Vagina (tissue), 2 donors: ENCODE measurements at regions not wholly inside any gene's neighbourhood (a gene's known extent, or its start where the extent isn't known, plus 50 kb on each side); places are given as distances from the start of the nearest gene placed in this dataset.
"Not testable (repeated sequence)": the region's sequence is repeated elsewhere in the genome, so short reads cannot be mapped to it uniquely, and the experiment has no call there.

Experiments used
- DNase-seq, 2 donors: peaks; one replicate each; pipeline ENCODE4 v3.0.0-alpha.2; 2017; ENCODE audit errors: extremely low spot score in 2 of 2
- H3K27ac ChIP-seq: fragments of 200-600 bp; sonication (generic); one replicate; pipeline ENCODE4 v1.5.1; 2019
- H3K27me3 ChIP-seq: fragments of 200-600 bp; sonication (generic); one replicate; pipeline ENCODE4 v1.5.1; 2019
- H3K36me3 ChIP-seq, 2 donors: fragments of 200-600 bp; sonication (generic); one replicate each; pipeline ENCODE4 v1.5.1; 2017 to 2019
- H3K4me1 ChIP-seq: fragments of 200-600 bp; sonication (generic); one replicate; pipeline ENCODE4 v1.5.1; 2019
- H3K4me3 ChIP-seq, 2 donors: fragments of 200-600 bp; sonication (generic); 1 replicate in 1 of 2; 2 replicates in 1 of 2; pipeline ENCODE4 v1.5.1; 2016 to 2019
- H3K9me3 ChIP-seq: fragments of 200-600 bp; sonication (generic); one replicate; pipeline ENCODE4 v1.5.1; 2019
- intact Hi-C: fragments of 100-400 bp; cut with DNase I; formaldehyde crosslinking; loops from one replicate; pipeline ENCODE4 v1.15.1; 2023

- DNase-seq, result peak; percentile 55 to 92
Measured at GRCh38 chr1:181247-182216, 269.9 kb downstream of the OR4F29 start.

DNA sequence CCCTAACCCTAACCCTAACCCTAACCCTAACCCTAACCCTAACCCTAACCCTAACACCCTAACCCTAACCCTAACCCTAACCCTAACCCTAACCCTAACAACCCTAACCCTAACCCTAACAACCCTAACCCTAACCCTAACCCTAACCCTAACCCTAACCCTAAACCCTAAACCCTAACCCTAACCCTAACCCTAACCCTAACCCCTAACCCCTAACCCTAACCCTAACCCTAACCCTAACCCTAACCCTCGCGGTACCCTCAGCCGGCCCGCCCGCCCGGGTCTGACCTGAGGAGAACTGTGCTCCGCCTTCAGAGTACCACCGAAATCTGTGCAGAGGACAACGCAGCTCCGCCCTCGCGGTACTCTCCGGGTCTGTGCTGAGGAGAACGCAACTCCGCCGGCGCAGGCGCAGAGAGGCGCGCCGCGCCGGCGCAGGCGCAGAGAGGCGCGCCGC lies 270.7 kb downstream of the OR4F29 start:
- H3K4me1 ChIP-seq, intact Hi-C loops, H3K9me3 ChIP-seq, H3K36me3 ChIP-seq, H3K27ac ChIP-seq, H3K4me3 ChIP-seq, H3K27me3 ChIP-seq: not testable (repeated sequence)
- DNase-seq, result peak in 1 of 2 donors; percentile 22

More at GRCh38 chr1:181247-182216, 269.9 kb downstream of the OR4F29 start:
- intact Hi-C loops, H3K4me3 ChIP-seq, H3K36me3 ChIP-seq, H3K27me3 ChIP-seq, H3K4me1 ChIP-seq, H3K27ac ChIP-seq, H3K9me3 ChIP-seq: not testable (repeated sequence)

DNA sequence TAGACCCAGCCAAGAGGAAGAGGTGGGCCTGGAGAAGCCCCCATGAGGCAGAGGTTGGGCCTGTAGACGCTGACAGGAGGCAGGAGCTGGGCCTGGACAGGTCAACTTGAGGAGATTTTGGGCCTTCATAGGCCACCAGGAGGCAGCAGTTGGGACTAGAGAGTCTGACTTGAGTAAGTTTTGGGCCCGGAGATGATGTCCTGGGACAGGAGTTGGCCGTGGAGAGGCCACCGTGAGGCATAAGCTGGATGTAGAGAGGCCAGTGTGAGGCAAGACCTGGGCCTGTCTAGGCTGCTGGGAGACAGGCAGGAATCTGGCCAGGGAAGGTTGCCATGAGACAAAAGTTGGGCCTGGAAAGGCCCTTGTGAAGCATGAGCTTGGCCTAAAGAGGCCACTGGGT lies 312.6 kb downstream of the OR4F29 start:
- H3K27ac ChIP-seq, H3K9me3 ChIP-seq, H3K4me1 ChIP-seq, H3K27me3 ChIP-seq, H3K4me3 ChIP-seq, intact Hi-C loops, H3K36me3 ChIP-seq, DNase-seq: not testable (repeated sequence)

DNA sequence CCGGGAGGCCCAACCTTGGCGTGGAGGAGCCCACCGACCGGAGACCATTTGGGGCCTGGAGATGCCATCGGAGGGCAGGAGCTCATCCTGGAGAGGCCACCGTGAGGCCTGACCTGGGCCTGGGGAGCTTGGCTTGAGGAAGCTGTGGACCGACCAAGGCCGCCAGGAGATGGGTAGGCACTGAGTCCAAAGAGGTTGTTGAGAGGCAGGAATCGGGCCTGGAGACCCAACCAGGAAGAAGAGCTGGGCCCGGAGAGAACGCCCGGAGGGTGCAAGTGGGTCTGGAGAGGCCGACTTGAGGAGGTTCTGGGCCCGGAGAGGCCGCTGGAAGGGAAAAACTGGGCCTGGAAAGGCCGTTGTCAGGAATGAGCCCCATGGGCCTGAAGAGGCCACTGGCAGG lies 313.8 kb downstream of the OR4F29 start:
- H3K27me3 ChIP-seq, H3K9me3 ChIP-seq, H3K27ac ChIP-seq, DNase-seq, intact Hi-C loops, H3K36me3 ChIP-seq, H3K4me1 ChIP-seq, H3K4me3 ChIP-seq: not testable (repeated sequence)

DNA sequence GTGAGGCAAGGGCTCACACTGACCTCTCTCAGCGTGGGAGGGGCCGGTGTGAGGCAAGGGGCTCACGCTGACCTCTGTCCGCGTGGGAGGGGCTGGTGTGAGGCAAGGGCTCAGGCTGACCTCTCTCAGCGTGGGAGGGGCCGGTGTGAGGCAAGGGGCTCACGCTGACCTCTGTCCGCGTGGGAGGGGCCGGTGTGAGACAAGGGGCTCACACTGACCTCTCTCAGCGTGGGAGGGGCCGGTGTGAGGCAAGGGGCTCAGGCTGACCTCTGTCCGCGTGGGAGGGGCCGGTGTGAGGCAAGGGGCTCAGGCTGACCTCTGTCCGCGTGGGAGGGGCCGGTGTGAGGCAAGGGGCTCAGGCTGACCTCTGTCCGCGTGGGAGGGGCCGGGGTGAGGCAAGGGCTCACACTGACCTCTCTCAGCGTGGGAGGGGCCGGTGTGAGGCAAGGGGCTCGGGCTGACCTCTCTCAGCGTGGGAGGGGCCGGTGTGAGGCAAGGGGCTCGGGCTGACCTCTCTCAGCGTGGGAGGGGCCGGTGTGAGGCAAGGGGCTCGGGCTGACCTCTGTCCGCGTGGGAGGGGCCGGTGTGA lies 315.0 kb downstream of the OR4F29 start:
- H3K4me1 ChIP-seq, H3K36me3 ChIP-seq, H3K27ac ChIP-seq, H3K4me3 ChIP-seq, H3K27me3 ChIP-seq, DNase-seq, intact Hi-C loops, H3K9me3 ChIP-seq: not testable (repeated sequence)

DNA sequence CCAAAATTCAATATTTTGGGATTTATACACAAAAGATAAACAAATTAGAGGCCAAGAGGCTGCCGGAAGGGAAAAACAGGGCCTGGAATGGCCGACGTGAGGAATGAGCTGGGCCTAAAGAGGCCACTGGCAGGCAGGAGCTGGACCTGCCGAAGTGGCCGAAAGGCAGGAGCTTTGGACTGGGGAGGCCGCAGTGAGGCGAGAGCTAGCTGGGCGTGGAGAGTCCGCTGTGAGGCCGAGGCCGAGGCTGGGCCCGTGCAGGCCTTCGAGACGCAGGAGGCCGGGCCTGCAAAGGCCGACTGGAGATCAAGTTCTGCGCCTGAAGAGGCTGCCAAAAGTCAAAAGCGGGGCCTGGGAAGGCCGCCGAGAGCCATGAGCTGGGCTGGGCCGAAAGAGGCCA lies 316.5 kb downstream of the OR4F29 start:
- H3K27me3 ChIP-seq, result not testable (repeated sequence)

DNA sequence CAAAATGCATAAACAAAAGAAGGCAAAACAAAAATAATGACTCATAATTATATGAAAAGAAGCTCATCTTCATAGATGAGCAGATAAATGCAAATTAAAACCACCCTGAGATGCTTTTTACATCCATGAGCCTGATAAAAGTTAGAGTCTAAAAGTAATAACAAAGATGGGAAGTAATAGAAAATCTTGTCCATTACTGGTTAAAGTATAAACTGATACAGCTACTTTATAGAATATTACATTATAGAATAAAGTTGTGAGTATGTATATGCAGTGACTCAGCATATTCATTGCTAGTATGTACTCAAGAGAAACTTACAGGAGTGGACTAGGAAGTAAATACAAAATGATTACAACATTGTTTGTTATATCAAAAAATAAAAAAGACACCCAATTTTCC lies 333.0 kb downstream of the OR4F29 start:
- H3K9me3 ChIP-seq, H3K4me1 ChIP-seq, H3K36me3 ChIP-seq, H3K27ac ChIP-seq, intact Hi-C loops, H3K27me3 ChIP-seq, DNase-seq, H3K4me3 ChIP-seq: not testable (repeated sequence)

More for the DNA sequence above, 316.5 kb downstream of the OR4F29 start:
- DNase-seq, H3K36me3 ChIP-seq, H3K9me3 ChIP-seq, H3K4me1 ChIP-seq, H3K27ac ChIP-seq, H3K4me3 ChIP-seq, intact Hi-C loops: not testable (repeated sequence)

DNA sequence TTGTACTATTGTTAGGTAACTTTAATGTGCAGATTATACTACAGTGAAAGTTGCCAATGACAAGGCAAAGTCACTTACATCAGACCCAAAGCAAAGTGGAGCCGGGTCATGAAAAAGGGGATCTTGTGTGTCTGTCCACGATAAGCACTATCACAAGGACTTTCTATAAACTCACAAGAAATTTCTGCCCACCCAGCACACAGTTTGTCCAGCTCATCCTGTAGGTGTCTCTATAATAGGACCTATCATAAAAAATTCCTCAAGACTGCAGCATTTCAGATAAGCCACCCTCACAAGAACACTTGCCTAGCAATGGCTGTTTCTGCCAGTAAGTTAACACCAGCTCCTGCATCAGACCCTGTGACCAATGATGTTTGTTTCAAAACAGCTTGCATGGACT lies 335.9 kb downstream of the OR4F29 start:
- H3K27me3 ChIP-seq, H3K4me1 ChIP-seq, H3K9me3 ChIP-seq, H3K4me3 ChIP-seq, DNase-seq, H3K36me3 ChIP-seq, H3K27ac ChIP-seq, intact Hi-C loops: not testable (repeated sequence)

GRCh38 chr1:104776-105175 lies 346.7 kb downstream of the OR4F29 start:
- intact Hi-C loops, H3K4me1 ChIP-seq, H3K36me3 ChIP-seq, H3K27me3 ChIP-seq, DNase-seq, H3K27ac ChIP-seq, H3K4me3 ChIP-seq, H3K9me3 ChIP-seq: not testable (repeated sequence)

GRCh38 chr1:99481-99880 lies 352.0 kb downstream of the OR4F29 start:
- H3K27me3 ChIP-seq, H3K9me3 ChIP-seq, H3K27ac ChIP-seq, DNase-seq, H3K4me3 ChIP-seq, H3K36me3 ChIP-seq, H3K4me1 ChIP-seq, intact Hi-C loops: not testable (repeated sequence)

- H3K27ac ChIP-seq, H3K4me3 ChIP-seq, H3K4me1 ChIP-seq, H3K36me3 ChIP-seq, H3K27me3 ChIP-seq, DNase-seq, H3K9me3 ChIP-seq, intact Hi-C loops: not testable (repeated sequence)
Measured at GRCh38 chr1:98811-99210, 352.7 kb downstream of the OR4F29 start.

DNA sequence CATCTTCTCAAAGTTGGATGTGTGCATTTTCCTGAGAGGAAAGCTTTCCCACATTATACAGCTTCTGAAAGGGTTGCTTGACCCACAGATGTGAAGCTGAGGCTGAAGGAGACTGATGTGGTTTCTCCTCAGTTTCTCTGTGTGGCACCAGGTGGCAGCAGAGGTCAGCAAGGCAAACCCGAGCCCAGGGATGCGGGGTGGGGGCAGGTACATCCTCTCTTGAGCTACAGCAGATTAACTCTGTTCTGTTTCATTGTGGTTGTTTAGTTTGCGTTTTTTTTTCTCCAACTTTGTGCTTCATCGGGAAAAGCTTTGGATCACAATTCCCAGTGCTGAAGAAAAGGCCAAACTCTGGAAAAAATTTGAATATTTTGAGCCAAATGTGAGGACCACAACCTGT lies 360.2 kb downstream of the OR4F29 start:
- H3K4me3 ChIP-seq, H3K27ac ChIP-seq, intact Hi-C loops, H3K9me3 ChIP-seq, H3K36me3 ChIP-seq, H3K4me1 ChIP-seq, H3K27me3 ChIP-seq, DNase-seq: not testable (repeated sequence)

GRCh38 chr1:88110-88509 lies 363.4 kb downstream of the OR4F29 start:
- H3K4me3 ChIP-seq, H3K27me3 ChIP-seq, H3K27ac ChIP-seq, intact Hi-C loops, H3K4me1 ChIP-seq, H3K9me3 ChIP-seq, H3K36me3 ChIP-seq: not testable (repeated sequence)
- DNase-seq, result peak in 1 of 2 donors; percentile 84

- H3K4me1 ChIP-seq, H3K27ac ChIP-seq, H3K36me3 ChIP-seq, intact Hi-C loops, H3K4me3 ChIP-seq, DNase-seq, H3K27me3 ChIP-seq, H3K9me3 ChIP-seq: not testable (repeated sequence)
Measured at GRCh38 chr1:79152-79551, 372.3 kb downstream of the OR4F29 start.
